ENCODE measurements at regions not wholly inside any gene's neighbourhood (a gene's known extent, or its start where the extent isn't known, plus 50 kb on each side); places are given as distances from the start of the nearest gene placed in this dataset.
"Not testable (repeated sequence)": the region's sequence is repeated elsewhere in the genome, so short reads cannot be mapped to it uniquely, and the experiment has no call there.

DNA sequence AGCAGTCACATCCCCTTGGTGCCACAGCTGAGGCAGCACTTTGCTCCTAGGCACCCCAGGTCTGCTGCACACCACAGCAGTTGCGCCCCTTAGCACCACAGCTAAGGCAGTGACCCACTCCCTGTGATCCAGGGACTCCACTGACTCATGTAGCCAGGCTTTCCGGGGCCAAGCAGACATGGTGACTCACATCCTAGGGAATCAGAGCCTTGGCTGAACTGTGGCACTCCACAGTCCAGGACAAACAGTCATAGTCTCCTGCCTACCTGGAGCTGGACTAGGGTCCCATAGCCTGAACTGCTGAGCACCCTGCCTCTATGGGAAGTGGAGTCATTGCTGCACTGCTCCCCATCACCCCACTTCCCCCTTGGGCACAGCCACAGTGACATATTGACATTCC, 338.7 kb downstream of the NPR3 start:
- no peak for DNase-seq (ENCODE audit: low read depth in 4 of 4, low spot score in 3 of 4)

DNA sequence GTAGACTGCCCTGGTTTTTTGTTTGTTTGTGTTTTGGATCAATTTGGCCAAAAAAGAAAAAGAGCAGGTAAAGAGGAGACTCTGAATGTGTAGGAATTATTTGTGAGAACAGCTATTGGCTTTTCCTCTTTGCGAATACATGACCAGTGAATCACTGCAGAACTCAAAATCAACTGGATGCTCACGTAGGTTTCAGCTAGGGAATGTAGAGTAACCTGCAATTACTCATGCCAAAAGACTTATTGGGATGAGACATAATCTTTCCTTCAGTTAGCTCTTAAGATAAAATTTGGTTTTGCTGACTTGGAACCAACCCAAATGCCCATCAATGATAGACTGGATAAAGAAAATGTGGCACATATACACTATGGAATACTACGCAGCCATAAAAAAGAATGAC, 348.0 kb downstream of the NPR3 start:
- no peak for DNase-seq (ENCODE audit: low read depth in 4 of 4, low spot score in 3 of 4)

DNA sequence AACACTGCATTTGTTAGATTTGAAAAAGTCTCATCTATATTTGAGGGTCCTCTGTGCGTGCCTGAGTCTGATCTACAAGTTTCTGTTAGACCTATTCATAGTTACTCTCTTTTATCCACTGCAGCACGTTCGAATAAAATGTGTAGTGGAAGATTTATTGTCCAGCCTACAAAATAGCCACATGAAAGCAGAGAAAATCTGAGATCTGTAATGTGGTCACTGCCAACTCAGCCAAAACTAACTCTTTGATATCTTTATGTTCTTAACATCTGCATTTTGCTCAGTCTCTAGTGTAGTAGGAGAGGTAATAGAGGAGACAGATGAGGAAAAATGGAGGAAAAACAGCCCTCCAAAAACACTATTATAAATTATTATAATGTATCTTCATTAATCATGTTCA, 354.0 kb downstream of the NPR3 start:
- peak in 2 of 4 donors; percentile 3 to 7 for DNase-seq (ENCODE audit: low read depth in 4 of 4, low spot score in 3 of 4)

DNA sequence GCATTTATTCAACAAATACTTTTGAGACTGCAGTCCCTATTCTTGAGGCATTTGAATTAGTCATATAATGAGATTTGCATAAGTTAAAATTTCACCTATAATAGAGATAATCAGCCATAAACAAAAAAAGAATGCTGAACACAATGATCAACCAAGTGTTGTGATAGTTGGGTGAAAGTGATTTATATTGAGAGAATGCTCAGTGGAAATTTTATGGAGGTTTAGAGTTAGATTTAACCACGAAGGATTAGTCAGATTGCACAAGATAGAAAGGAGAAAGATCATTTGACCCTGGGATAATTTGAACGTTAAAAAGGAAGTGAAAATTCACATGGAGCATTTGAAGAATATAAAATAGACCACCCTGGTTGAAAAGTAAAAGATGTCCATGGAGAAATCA, 356.2 kb downstream of the NPR3 start:
- DNase-seq (ENCODE audit: low read depth in 4 of 4, low spot score in 3 of 4): no peak

DNA sequence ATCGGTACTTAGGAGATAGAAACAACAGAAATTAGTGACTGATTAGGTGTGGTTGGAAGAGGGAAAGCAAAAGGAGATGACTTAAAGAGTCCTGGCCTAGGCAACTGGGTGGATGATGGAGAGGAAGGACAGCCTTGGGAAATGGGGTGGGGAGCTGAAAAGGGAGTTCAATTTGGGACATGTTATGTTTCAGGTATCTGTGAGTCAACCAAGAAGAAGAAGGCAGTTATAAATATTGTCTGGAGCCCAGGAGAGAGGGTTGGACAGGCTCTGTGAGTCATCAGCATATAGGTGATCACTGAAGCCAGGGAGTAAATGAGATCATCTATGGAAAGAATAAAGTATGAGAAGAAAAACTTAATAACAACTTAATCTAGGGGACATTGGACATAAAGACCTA, 357.7 kb downstream of the NPR3 start:
- DNase-seq (ENCODE audit: low read depth in 4 of 4, low spot score in 3 of 4): no peak

DNA sequence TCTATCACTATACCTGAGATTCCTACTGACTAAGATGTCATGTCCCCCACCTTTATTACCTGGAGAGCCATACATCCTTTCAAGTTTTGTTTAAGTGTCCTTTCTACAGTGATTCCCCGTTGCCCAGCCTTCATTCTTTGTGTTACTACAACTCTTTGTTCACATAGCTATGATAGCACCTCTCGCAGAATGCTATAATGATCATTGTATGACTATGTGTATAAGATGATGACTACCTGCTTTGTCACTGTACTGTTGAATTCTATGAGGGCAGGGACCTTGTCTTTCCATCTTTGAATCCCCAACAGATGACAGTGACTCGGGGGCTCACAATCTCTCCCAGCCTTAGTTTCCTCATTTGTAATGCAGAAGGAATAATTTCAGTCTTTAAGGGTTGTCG, 361.2 kb downstream of the NPR3 start:
- no peak for DNase-seq (ENCODE audit: low read depth in 4 of 4, low spot score in 3 of 4)

DNA sequence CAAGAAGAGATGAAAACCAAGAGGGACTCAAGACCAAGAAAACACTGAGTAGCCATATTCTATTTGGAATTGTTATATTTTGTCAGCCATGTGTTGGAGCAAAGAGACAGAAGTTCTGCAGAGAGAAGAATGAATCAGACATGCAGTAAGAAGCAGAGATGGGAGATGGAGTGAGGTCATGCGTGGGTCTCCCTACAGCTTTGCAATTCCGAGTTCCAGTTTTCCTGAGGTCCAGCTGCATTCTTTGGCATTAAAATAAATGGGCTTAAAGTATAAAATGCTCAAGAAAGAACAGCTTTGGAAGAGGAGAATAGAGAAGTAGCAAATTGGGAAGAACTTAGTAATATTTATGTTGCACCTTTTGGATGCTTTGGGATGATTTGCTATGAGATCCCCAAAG, 361.6 kb downstream of the NPR3 start:
- no peak for DNase-seq (ENCODE audit: low read depth in 4 of 4, low spot score in 3 of 4)

DNA sequence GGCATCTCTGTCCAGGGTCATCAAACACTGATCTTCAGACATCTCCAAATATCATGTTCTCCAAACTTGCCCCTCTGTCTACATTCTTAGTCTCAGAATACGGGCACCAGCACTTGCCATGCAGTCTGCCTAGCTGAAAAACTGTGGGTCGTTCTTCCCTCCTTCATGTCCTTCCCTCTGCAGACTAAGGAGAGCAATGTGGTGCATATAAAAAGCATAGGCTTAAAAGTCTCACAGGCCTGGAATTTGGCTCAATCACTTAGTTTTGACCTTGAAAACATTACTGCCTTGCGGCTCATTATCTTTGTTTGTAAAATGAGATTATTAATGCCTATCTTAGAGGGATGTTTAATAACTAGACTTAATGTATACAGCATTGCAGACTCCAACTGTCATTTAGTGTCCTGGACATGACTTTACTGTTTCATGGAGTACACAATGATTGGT, 362.8 kb downstream of the NPR3 start:
- no peak for DNase-seq (ENCODE audit: low read depth in 4 of 4, low spot score in 3 of 4)

DNA sequence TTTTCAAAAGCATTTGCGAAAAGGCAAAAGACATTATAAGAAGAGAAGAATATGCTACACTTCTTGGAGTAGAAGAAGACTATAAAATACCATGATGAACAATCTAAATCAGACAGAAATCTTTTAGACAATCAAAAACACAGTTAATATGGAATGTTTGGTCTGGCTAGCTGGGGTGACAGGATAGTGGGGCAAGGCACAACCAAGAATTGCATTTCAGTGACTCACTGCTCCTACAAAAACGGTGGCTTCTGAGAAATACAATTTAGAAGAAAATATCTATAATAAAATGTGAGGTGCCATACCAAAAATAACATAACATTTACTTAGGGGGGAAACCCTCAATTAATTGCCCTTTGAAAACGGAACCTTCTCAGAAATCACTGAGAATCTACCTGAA, 363.4 kb downstream of the NPR3 start:
- no peak for DNase-seq (ENCODE audit: low read depth in 4 of 4, low spot score in 3 of 4)

DNA sequence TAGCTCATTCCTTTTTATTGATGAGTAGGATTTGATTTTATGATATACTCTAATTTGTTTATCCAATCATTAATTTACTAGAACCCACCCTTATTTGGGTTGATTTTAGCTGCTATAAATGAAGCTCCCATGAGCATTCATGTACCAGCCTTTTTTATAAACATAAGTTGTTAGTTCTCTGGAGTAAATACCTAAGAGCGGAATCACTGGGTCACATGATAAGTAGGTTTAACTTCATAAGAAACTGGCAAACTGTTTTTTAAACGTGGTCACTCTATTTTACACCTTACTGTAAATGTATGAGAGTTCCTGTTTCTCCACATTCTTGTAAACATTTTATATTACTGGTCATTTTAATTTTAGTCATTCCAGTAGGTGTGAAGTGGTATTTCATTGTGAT, 364.6 kb downstream of the NPR3 start:
- no peak for DNase-seq (ENCODE audit: low read depth in 4 of 4, low spot score in 3 of 4)

DNA sequence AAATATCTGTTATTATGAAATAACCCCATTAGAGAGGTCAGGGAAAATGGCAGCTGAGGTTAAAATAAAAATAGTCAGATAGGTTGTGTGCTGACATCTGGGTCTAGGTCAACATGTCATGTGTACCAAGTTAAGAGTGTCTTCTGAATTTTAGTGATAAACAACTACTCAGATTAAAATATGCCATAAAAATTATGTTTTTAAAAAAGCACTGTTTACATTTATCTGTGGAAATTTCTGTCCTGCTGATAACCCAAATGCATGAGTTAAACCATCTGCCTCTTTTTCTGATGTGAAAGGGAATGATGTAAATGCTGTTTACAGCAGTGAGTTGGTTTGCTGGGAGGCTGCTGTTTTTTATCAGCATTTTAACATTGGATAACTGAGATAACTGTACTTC, 361.2 kb upstream of the TARS1 start:
- DNase-seq (ENCODE audit: low read depth in 4 of 4, low spot score in 3 of 4): peak in 3 of 4 donors; percentile 15 to 44 (median 39)

DNA sequence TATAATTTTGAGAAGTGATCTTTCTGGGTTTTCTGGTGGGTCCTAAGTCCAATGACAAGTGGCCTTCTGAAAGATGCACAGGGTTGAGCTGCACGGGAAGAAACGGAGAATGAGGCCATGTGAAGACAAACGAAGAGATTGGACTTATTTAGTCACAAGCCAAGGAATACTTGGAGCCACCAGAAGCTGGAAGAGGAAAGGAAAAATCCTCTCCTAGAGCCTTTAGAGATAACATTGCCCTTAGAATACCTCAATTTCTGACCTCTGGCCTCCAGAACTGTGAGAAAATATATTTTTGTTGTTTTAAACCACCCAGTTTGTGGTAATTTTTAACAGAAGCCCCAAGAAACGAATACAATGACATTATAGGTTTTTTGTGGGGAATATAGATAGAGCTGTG, 360.5 kb upstream of the TARS1 start:
- DNase-seq (ENCODE audit: low read depth in 4 of 4, low spot score in 3 of 4): no peak

DNA sequence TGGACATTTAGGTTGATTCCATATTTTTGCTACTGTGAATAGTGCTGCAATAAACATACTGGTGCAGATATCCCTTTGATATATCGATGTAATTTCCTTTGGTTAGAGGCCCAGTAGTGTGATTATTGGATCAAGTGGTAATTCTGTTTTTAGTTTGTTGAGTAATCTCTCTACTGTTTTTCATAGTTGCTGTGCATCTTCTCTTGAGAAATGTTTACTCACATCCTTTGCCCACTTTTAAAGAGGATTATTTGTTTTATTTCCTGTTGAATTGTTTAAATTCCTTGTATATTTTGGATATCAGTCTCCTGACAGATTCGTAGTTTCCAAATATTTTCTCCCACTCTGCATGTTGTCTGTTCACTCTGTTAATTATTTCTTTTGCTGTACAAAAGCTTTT, 352.6 kb upstream of the TARS1 start:
- no peak for DNase-seq (ENCODE audit: low read depth in 4 of 4, low spot score in 3 of 4)

DNA sequence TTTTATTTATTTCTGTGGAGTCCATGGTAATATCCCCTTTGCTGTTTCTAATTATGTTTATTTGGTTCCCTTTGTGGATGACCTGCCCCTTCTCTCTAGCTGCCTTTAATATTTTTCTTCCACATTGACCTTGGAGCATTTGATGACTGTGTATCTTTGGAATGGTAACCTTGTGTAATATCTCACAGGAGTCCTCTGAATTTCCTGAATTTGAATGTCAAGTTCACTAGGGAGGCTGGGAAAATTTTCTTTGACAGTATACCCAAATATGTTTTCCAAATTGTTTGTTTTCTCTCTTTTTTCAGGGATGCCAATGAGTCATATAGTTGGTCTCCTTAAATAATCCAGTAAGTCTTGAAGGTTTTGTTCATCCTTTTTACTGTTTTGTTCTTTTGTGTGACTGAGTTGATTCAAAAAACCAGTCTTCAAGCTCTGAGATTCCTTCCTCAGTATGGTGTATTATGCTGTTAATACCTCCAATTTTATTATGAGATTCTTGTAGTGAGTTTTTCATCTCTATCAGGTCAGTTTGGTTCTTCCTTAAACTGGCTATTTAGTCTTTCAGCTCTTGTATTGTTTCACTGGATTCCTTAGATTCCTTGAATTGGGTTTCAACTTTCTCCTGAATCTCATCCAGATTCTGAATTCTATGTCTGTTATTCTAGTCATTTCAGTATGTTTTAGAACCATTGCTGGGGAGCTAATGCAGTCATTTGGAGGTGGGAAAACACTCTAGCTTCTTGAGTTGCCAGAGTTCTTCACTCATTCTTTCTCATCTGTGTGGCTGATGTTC, 349.0 kb upstream of the TARS1 start:
- DNase-seq (ENCODE audit: low read depth in 4 of 4, low spot score in 3 of 4): no peak

DNA sequence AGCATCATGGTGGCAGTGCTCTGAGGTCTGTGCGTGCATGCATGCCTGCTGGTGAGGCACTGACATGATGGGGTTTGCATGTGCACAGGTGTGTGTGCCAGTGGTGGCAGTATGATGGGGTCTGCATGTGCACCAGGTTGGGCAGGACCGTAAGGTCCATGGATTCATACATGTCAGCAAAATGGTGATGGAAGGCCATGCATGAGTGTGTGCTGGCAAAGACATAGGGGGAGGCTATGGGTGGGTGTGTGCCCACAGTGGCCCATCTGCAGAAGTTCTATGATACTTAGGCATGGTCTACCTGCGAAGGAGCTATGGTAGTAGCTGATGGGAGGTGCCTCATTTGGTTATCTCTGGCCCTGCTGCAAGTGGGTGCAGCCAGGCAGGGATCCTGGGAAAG, 348.0 kb upstream of the TARS1 start:
- no peak for DNase-seq (ENCODE audit: low read depth in 4 of 4, low spot score in 3 of 4)

DNA sequence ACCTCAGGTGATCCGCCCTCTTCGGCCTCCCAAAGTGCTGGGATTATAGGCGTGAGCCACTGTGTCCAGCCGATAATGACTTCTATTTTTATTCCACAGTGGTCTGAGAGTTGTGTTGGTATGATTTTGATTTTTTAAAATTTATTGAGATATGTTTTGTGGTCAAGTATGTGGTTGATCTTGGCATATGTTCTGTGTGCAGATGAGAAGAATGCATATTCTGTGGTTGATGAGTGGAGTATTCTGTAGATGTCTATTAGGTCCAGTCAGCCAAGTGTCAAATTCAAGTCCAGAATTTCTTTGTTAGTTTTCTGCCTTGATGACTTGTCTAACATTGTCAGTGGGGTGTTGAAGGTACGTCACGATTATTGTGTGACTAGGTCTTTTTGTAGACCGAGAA, 338.2 kb upstream of the TARS1 start:
- no peak for DNase-seq (ENCODE audit: low read depth in 4 of 4, low spot score in 3 of 4)

DNA sequence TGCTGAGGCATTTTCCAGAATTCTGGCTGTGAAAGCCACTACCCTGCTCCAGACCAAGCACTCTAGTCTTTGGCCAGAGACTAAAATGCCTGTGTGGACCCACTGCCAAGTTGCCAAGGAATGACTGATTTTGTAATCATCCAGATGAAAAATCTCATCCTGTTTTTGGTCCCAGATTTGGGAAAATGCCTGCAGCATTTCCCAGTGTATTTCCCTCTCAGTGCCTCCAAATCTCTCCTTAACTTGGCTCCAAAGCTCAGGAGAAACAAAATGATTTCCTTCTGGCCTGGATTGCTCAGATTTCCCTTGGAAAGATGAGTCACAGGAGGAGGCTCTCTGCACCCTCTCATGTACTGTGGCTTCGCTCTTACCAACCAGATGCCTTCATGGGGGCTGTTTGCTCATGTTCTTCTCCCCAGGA, 335.2 kb upstream of the TARS1 start:
- no peak for DNase-seq (ENCODE audit: low read depth in 4 of 4, low spot score in 3 of 4)

DNA sequence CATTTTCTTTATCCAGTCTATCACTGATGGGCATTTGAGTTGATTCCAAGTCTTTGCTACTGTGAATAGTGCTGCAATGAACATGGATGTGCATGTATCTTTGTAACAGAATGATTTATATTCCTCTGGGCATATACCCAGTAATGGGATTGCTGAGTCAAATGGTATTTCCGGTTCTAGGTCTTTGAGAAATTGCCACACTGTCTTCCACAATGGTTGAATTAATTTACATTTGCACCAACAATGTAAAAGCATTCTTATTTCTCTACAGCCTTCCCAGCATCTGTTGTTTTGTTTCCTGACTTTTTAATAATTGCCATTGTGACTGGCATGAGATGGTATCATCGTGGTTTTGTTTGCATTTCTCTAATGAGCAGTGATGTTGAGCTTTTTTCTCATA, 330.3 kb upstream of the TARS1 start:
- DNase-seq (ENCODE audit: low read depth in 4 of 4, low spot score in 3 of 4): not testable (repeated sequence)

DNA sequence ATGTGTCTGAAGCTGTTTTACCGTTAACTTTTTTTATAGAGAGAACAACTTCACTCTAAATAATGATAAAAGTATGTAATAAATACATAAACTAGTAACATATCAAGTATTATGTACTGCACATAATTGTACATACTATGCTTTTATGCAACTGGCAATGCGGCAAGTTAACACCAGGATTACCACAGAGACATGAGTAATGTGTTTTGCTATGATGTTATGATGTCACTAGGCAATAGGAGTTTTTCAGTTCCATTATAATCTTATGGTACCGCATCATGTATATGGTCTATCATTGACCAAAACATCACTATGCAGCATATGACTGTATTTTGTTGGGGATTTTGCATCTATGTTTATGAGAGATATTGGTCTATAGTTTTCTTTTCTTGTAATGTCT, 326.4 kb upstream of the TARS1 start:
- no peak for DNase-seq (ENCODE audit: low read depth in 4 of 4, low spot score in 3 of 4)

DNA sequence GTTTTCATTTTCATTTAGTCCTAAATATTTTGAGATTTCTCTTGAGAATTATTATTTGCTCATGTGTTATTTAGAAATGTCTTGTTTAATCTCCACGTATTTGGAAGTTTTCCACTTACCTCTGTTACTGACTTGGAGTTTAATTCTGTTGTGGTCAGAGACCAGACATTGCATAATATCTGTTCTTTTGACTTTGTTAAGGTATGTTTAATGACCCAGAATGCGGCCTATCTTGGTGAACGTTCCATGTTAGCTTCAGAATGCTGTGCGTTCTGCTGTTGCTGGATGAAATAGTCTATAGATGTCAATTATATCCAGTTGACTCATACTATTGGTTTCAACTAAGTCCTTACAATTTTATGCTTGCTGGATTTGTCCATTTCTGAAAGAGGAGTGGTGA, 325.3 kb upstream of the TARS1 start:
- DNase-seq (ENCODE audit: low read depth in 4 of 4, low spot score in 3 of 4): no peak

DNA sequence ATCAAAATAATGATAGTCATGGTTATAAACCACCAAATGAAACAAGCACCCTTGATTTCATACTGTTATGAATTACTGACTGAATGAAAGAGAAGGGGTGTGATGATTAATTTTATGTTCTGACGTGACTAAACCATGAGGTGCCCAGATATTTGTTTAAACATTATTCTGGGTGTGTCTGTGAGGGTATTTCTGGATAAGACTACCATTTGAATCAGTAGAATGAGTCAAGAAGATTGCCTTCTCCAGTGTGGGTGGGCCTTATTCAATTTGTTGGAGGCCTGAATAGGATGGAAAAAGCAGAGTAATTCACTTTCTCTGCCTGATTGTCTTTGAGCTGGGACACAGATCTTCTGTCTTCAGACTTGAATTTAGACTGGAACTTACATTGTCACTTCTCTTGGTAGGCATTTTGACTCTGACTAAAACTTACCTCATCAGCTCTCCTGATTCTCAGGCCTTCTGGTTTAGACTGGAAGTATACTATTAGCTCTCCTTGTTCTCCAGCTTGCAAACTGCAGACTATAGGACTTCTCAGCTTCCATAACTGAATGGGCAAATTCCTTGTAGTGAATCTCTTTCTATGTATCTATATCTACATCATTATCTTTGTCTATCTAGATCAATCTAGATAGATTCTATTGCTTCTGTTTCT, 321.9 kb upstream of the TARS1 start:
- no peak for DNase-seq (ENCODE audit: low read depth in 4 of 4, low spot score in 3 of 4)

DNA sequence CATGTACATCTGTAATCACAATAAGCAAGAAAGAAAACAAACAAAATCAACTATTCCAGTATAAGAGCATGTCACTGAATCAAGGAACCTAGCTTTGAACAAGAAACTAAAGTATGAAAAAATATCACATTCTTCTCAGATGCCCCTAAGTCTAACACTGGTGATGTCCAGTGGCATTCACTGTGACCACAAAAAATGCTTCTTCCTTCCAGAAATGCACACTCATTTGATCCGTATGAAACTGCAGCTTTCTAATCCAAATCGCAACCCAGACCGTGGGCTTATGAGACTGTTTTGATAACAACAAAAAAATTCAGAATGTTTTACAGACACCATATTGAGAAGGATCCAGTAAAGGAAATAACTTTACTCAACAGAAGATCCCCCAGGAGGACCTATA, 320.1 kb upstream of the TARS1 start:
- DNase-seq (ENCODE audit: low read depth in 4 of 4, low spot score in 3 of 4): no peak

All from right renal pelvis (tissue), 4 donors.